ENCODE measurements at regions not wholly inside any gene's neighbourhood (a gene's known extent, or its start where the extent isn't known, plus 50 kb on each side); places are given as distances from the start of the nearest gene placed in this dataset.

GRCh38 chr19:28855216-28855615 lies 357.7 kb downstream of the UQCRFS1 start:
- TF ChIP-seq ZNF274 (IDR thresholded peaks at IDR 0.05; ENCODE audit: low read depth, low read length) (no peak), YY1 (IDR thresholded peaks at IDR 0.05; ENCODE audit: insufficient read depth, insufficient read length) (no peak), SUZ12 (IDR thresholded peaks at IDR 0.05; ENCODE audit: extremely low read depth, insufficient read depth, insufficient read length) (no peak)

Measured in NT2/D1 (cell line).